ENCODE measurements at regions not wholly inside any gene's neighbourhood (a gene's known extent, or its start where the extent isn't known, plus 50 kb on each side); places are given as distances from the start of the nearest gene placed in this dataset.

DNA sequence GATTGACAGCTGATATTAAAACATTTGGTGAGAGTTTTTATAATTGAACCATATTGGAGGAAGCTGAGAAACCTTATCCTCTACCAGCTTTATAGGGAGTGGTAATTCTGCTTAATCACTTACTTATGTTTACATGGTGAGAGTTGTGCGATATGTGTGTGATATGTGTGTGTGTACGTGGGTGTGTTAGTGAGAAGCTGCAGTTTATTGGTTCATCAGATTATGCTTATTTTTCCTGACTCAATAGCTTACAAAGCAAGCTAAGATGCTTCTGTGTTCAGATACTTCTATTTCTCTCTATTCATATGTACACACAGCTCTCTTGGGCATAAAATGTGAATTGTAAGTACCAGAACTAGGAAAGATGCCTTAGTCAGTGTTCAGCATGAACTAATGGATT is 343.7 kb downstream of the GRIA2 start:
- H3K36me3 ChIP-seq, result no peaks in the 10 kb centered on the region
- H3K4me1 ChIP-seq, result no peaks in the 10 kb centered on the region
- TF ChIP-seq, protein P1, sequence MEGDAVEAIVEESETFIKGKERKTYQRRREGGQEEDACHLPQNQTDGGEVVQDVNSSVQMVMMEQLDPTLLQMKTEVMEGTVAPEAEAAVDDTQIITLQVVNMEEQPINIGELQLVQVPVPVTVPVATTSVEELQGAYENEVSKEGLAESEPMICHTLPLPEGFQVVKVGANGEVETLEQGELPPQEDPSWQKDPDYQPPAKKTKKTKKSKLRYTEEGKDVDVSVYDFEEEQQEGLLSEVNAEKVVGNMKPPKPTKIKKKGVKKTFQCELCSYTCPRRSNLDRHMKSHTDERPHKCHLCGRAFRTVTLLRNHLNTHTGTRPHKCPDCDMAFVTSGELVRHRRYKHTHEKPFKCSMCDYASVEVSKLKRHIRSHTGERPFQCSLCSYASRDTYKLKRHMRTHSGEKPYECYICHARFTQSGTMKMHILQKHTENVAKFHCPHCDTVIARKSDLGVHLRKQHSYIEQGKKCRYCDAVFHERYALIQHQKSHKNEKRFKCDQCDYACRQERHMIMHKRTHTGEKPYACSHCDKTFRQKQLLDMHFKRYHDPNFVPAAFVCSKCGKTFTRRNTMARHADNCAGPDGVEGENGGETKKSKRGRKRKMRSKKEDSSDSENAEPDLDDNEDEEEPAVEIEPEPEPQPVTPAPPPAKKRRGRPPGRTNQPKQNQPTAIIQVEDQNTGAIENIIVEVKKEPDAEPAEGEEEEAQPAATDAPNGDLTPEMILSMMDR (IDR thresholded peaks at IDR 0.05), result no peak
- no peak for TF ChIP-seq POLR2A (IDR thresholded peaks at IDR 0.05)
- no peak overlapping the region for H3K4me3 ChIP-seq
- no peak for DNase-seq
- H3K9me3 ChIP-seq, result no peaks in the 10 kb centered on the region
- H3K27ac ChIP-seq, result no peak overlapping the region
- no peaks in the 10 kb centered on the region for H3K27me3 ChIP-seq

DNA sequence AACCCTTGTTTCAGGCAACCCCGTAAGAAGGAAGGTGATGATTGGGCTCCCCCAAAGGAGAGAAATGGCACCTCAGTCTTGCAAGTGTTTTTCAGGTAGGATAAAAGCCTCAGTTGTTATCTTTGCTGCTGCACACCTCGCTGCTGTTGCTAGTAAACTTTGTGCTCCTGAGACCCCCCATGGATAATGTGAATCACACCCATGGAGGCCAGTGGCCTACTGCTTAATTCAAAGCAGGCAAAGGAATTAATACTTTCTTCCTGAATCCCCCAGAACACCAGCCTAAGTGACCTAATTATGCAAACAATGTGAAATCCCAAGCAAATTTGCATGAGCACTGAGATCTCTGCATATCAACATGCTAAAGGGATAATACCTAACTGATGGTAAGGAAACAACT is 337.5 kb downstream of the GRIA2 start:
- no peak overlapping the region for H3K27ac ChIP-seq
- peaks cover 0 to 4% (median 0%) of the 10 kb centered on the region in 4 donors for H3K9me3 ChIP-seq
- H3K27me3 ChIP-seq, result no peaks in the 10 kb centered on the region
- DNase-seq, result no peak
- no peak overlapping the region for H3K4me3 ChIP-seq
- TF ChIP-seq POLR2A (IDR thresholded peaks at IDR 0.05), result no peak
- TF ChIP-seq, protein P1 (IDR thresholded peaks at IDR 0.05), result no peak
- no peaks in the 10 kb centered on the region for H3K4me1 ChIP-seq
- H3K36me3 ChIP-seq, result no peaks in the 10 kb centered on the region

DNA sequence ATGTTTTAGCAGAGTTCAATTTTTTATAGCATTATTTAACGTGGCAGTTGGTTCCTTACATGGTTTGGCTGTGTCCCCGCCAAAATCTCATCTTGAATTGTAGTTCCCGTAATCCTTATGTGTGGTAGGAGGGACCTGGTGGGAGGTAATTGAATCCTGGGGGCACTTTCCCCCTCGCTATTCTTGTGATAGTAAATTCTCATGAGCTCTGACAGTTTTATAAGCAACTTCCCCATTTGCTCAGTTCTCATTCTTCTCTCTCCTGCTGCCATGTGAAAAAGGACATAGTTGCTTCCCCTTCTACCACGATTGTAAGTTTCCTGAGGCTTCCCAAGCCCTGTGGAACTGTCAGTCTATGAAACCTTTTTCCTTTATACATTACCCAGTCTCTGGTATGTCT is 329.5 kb downstream of the GRIA2 start:
- H3K36me3 ChIP-seq, result no peaks in the 10 kb centered on the region
- H3K4me1 ChIP-seq, result no peaks in the 10 kb centered on the region
- no peaks in the 10 kb centered on the region for H3K27me3 ChIP-seq
- TF ChIP-seq POLR2A (IDR thresholded peaks at IDR 0.05), result no peak
- TF ChIP-seq, protein P1 (IDR thresholded peaks at IDR 0.05), result no peak
- H3K27ac ChIP-seq, result no peak overlapping the region
- no peak for DNase-seq
- H3K4me3 ChIP-seq, result no peak overlapping the region
- no peaks in the 10 kb centered on the region for H3K9me3 ChIP-seq

DNA sequence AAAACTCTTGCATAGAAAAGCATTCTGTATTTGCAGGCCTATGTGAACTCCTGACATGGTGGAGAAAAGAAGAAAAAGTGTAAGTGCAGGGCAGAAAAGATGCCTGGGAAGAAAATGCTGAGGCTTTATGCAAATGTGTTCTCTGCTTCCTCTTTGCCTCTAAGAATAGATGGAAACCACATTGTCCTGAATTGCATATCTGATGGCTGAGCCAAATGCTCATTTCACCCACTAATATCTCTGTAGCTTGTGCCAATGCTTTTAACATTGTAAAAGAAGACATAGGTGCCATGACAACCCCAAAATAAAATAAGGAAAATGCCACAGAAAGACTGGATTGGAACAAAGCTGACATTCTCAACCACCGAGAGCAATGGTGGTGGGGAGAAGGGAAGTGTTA is 307.4 kb downstream of the GRIA2 start:
- H3K9me3 ChIP-seq, result peaks cover 0 to 15% (median 0%) of the 10 kb centered on the region in 4 donors
- H3K4me3 ChIP-seq, result no peak overlapping the region
- no peaks in the 10 kb centered on the region for H3K36me3 ChIP-seq
- TF ChIP-seq, protein P1 (IDR thresholded peaks at IDR 0.05), result no peak
- TF ChIP-seq POLR2A (IDR thresholded peaks at IDR 0.05), result no peak
- DNase-seq, result no peak
- no peaks in the 10 kb centered on the region for H3K27me3 ChIP-seq
- no peak overlapping the region for H3K27ac ChIP-seq
- no peaks in the 10 kb centered on the region for H3K4me1 ChIP-seq

DNA sequence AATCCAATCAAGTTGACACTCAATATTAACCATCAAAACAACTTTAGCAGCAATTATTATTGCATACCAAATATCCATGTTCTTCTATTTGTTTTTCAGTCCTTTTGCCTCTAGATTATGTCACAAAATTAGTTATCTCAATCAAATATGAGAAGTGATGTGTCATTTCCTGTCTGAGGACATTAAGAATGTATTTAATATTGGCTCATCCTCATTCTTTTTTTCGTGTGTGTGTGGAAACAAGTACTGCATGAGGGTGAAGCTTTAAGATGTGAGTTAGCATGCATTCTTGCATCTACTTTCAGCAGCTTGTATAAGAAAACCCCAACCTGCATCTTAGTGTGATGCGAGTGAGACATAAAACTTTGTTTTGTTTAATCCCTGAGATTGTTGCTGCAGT is 301.4 kb downstream of the GRIA2 start:
- Histone ChIP-seq H3K27me3 (no peaks in the 10 kb centered on the region), H3K4me3 (no peak overlapping the region), H3K36me3 (no peaks in the 10 kb centered on the region), H3K4me1 (no peaks in the 10 kb centered on the region), H3K27ac (no peak overlapping the region), H3K9me3 (no peaks in the 10 kb centered on the region)
- DNase-seq, result no peak
- TF ChIP-seq POLR2A (IDR thresholded peaks at IDR 0.05), result no peak
- TF ChIP-seq, protein P1 (IDR thresholded peaks at IDR 0.05), result no peak

DNA sequence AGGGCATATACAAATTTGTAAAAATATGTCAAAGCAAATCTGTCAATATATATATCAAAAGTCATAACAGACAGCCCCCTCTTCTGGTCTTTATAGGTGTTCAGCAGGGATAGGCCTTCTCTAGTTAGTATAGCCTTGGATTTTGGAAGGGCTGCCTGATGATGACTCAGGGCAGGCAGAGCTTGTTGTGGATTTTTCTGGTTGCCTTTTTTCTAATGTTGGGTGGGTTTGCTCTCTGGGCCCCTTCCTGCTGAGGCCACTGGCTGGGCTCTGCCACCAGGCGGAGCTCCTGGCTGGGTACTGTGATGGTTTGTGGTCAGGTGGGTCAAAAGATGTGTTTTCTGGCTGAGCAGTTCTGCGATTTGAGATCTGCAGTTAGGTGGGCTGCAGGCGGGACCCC is 294.2 kb downstream of the GRIA2 start:
- Histone ChIP-seq H3K4me3 (no peak overlapping the region), H3K9me3 (no peaks in the 10 kb centered on the region), H3K4me1 (no peaks in the 10 kb centered on the region), H3K36me3 (no peaks in the 10 kb centered on the region), H3K27ac (no peak overlapping the region), H3K27me3 (no peaks in the 10 kb centered on the region)
- no peak for DNase-seq
- no peak for TF ChIP-seq POLR2A (IDR thresholded peaks at IDR 0.05)
- TF ChIP-seq, protein P1 (IDR thresholded peaks at IDR 0.05), result no peak
